Keratinocyte (primary cell): ENCODE measurements at regions not wholly inside any gene's neighbourhood (a gene's known extent, or its start where the extent isn't known, plus 50 kb on each side); places are given as distances from the start of the nearest gene placed in this dataset.

Experiments used
- DNase-seq: peaks from one replicate; pipeline ENCODE4 v3.0.0-alpha.2; 2011; ENCODE audit warnings: low read depth, missing footprints, low spot score
- FAIRE-seq: peaks from 2 replicates; lab custom pipeline; 2011; peaks lifted over from hg19 to GRCh38; lab: Jason Lieb, UNC
- H2AFZ ChIP-seq: 2 replicates; pipeline ENCODE4 v1.6.0; 2012; ENCODE audit warnings: low read length, control low read depth, inconsistent platforms; ENCODE audit not compliant: control insufficient read depth
- H3K27ac ChIP-seq: 2 replicates; pipeline ENCODE4 v1.5.1; 2011; ENCODE audit warnings: low read length; ENCODE audit not compliant: control insufficient read depth, insufficient read depth
- H3K27me3 ChIP-seq: 3 replicates; pipeline ENCODE4 v1.6.0; 2011; ENCODE audit warnings: low read length; ENCODE audit not compliant: control insufficient read depth, insufficient read depth; ENCODE audit errors: extremely low read depth
- H3K36me3 ChIP-seq, 2 experiments: 2 replicates in 1 of 2; 3 replicates in 1 of 2; pipeline ENCODE4 v1.5.1; 2011; ENCODE audit warnings: low read length in 2 of 2, mild to moderate bottlenecking in 1 of 2; ENCODE audit not compliant: control insufficient read depth in 2 of 2, insufficient read depth in 2 of 2; ENCODE audit errors: extremely low read depth in 1 of 2
- H3K4me1 ChIP-seq: 3 replicates; pipeline ENCODE4 v1.5.1; 2011; ENCODE audit warnings: low read length; ENCODE audit not compliant: control insufficient read depth, insufficient read depth; ENCODE audit errors: extremely low read depth
- H3K4me2 ChIP-seq: 3 replicates; pipeline ENCODE4 v1.6.0; 2011; ENCODE audit warnings: low read depth, low read length; ENCODE audit not compliant: control insufficient read depth, insufficient read depth; ENCODE audit errors: extremely low read depth
- H3K4me3 ChIP-seq, 3 experiments: fragments of 200-600 bp in 1 of 3; sonication (generic) in 1 of 3; 2 replicates in 2 of 3; 3 replicates in 1 of 3; pipeline ENCODE4 v1.5.1; 2011 to 2016; ENCODE audit warnings: low read length in 3 of 3, mild to moderate bottlenecking in 3 of 3, control low read depth in 2 of 3, inconsistent platforms in 1 of 3, low read depth in 1 of 3, mixed read lengths in 1 of 3, mixed run types in 1 of 3, moderate library complexity in 1 of 3; ENCODE audit not compliant: control insufficient read depth in 2 of 3, insufficient read depth in 2 of 3; ENCODE audit errors: extremely low read depth in 1 of 3
- H3K79me2 ChIP-seq: 2 replicates; pipeline ENCODE4 v1.6.0; 2012; ENCODE audit warnings: low read length; ENCODE audit not compliant: control insufficient read depth, insufficient read depth
- H3K9ac ChIP-seq: 3 replicates; pipeline ENCODE4 v1.6.0; 2011; ENCODE audit warnings: low read length; ENCODE audit not compliant: control insufficient read depth, insufficient read depth; ENCODE audit errors: extremely low read depth
- H3K9me1 ChIP-seq: 3 replicates; pipeline ENCODE4 v1.6.0; 2011; ENCODE audit warnings: low read length; ENCODE audit not compliant: control insufficient read depth, insufficient read depth; ENCODE audit errors: extremely low read depth
- H3K9me3 ChIP-seq: 2 replicates; pipeline ENCODE4 v1.5.1; 2012; ENCODE audit warnings: low read depth, low read length; ENCODE audit not compliant: control insufficient read depth
- H4K20me1 ChIP-seq: 3 replicates; pipeline ENCODE4 v1.6.0; 2011; ENCODE audit warnings: low read length; ENCODE audit not compliant: control insufficient read depth, insufficient read depth; ENCODE audit errors: extremely low read depth
- EZH2 ChIP-seq: IDR thresholded peaks from one replicate; pipeline ENCODE4 v1.6.1; 2012; ENCODE audit warnings: inconsistent platforms, mild to moderate bottlenecking, low read length, moderate library complexity
- dilution Hi-C: fragments of 300-500 bp; cut with MboI; formaldehyde crosslinking; loops from one replicate; pipeline ENCODE4 v1.7.0; 2020; ENCODE audit warnings: low sequenced_read_pairs; ENCODE audit not compliant: extremely low pct_ligation_motif_present
- TF ChIP-seq, protein P1 (sequence below), 3 experiments: IDR thresholded peaks in 1 of 3; conservative IDR thresholded peaks in 1 of 3; optimal IDR thresholded peaks in 1 of 3; 2 replicates in 2 of 3; 3 replicates in 1 of 3; pipeline versions ENCODE3 to v1.5.1; 2011; ENCODE audit warnings: low read length in 3 of 3, mild to moderate bottlenecking in 3 of 3, moderate library complexity in 2 of 3, control low read depth in 1 of 3, inconsistent platforms in 1 of 3; ENCODE audit not compliant: insufficient read depth in 2 of 3; ENCODE audit errors: extremely low read depth in 1 of 3

- Histone ChIP-seq H3K27me3 (no peaks in the 10 kb centered on the region), H2AFZ (no peak overlapping the region), H4K20me1 (no peaks in the 10 kb centered on the region), H3K9me1 (no peaks in the 10 kb centered on the region), H3K36me3 (no peaks in the 10 kb centered on the region), H3K4me1 (peaks cover 18% of the 10 kb centered on the region), H3K9me3 (no peaks in the 10 kb centered on the region), H3K79me2 (no peaks in the 10 kb centered on the region), H3K27ac (no peak overlapping the region), H3K9ac (no peak overlapping the region), H3K4me3 (no peak overlapping the region), H3K4me2 (no peak overlapping the region)
- dilution Hi-C loops, result no loop called here
- FAIRE-seq, result no peak
- no peak for DNase-seq
- TF ChIP-seq, protein P1, sequence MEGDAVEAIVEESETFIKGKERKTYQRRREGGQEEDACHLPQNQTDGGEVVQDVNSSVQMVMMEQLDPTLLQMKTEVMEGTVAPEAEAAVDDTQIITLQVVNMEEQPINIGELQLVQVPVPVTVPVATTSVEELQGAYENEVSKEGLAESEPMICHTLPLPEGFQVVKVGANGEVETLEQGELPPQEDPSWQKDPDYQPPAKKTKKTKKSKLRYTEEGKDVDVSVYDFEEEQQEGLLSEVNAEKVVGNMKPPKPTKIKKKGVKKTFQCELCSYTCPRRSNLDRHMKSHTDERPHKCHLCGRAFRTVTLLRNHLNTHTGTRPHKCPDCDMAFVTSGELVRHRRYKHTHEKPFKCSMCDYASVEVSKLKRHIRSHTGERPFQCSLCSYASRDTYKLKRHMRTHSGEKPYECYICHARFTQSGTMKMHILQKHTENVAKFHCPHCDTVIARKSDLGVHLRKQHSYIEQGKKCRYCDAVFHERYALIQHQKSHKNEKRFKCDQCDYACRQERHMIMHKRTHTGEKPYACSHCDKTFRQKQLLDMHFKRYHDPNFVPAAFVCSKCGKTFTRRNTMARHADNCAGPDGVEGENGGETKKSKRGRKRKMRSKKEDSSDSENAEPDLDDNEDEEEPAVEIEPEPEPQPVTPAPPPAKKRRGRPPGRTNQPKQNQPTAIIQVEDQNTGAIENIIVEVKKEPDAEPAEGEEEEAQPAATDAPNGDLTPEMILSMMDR (optimal IDR thresholded peaks at IDR 0.05 in 1 of 3, IDR thresholded peaks at IDR 0.05 in 1 of 3, conservative IDR thresholded peaks at IDR 0.05 in 1 of 3; ENCODE audit: extremely low read depth in 1 of 3, insufficient read depth in 2 of 3, low read length in 3 of 3), result no peak
- TF ChIP-seq EZH2, result no peak
Measured at GRCh38 chr2:8082840-8083239, 599.0 kb upstream of the ID2 start.

DNA sequence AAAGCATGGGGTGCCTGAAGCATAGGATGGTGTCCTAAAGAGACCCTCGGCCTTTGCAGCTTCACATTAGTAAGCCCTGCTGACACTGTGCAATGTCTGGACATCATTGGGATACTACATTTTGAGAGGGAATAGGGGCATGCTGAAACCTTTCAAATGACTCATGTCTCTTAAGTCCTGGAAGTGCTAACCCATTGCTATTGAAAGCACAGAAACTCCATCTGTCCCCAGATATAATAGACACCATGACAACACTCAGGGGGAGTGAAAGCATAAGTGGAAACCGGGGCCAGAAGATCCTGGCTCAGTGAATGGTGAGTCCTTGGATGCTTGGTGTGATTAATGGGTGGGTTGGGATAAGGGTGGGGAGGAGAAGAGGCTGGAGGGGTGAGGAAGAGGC, 595.5 kb upstream of the ID2 start:
- no peak overlapping the region for H2AFZ ChIP-seq
- H3K9me3 ChIP-seq, result no peaks in the 10 kb centered on the region
- peak overlapping the region; percentile 65 for H3K27ac ChIP-seq
- no peak overlapping the region for H3K9ac ChIP-seq
- no peak overlapping the region for H3K4me3 ChIP-seq
- dilution Hi-C loops, result no loop called here
- peak overlapping the region; percentile 61 for H3K4me2 ChIP-seq
- H3K4me1 ChIP-seq, result peaks cover 38% of the 10 kb centered on the region
- no peaks in the 10 kb centered on the region for H4K20me1 ChIP-seq
- H3K36me3 ChIP-seq, result no peaks in the 10 kb centered on the region
- FAIRE-seq (peak; percentile 71), DNase-seq (no peak)
- H3K27me3 ChIP-seq, result no peaks in the 10 kb centered on the region
- no peaks in the 10 kb centered on the region for H3K79me2 ChIP-seq
- H3K9me1 ChIP-seq, result no peaks in the 10 kb centered on the region
- no peak for TF ChIP-seq EZH2
- TF ChIP-seq, protein P1 (optimal IDR thresholded peaks at IDR 0.05 in 1 of 3, IDR thresholded peaks at IDR 0.05 in 1 of 3, conservative IDR thresholded peaks at IDR 0.05 in 1 of 3; ENCODE audit: extremely low read depth in 1 of 3, insufficient read depth in 2 of 3, low read length in 3 of 3), result no peak
